NCI-H2227 treated with DMSO at 0.1 percent for 48 hours (cell line): ENCODE measurements at regions not wholly inside any gene's neighbourhood (a gene's known extent, or its start where the extent isn't known, plus 50 kb on each side); places are given as distances from the start of the nearest gene placed in this dataset.
"Not testable (repeated sequence)": the region's sequence is repeated elsewhere in the genome, so short reads cannot be mapped to it uniquely, and the experiment has no call there.

Experiments
- DNase-seq: peaks from one replicate; lab custom pipeline; 2025; lab: John Stamatoyannopoulos, UW

GRCh38 chr5:43926923-43927322 lies 323.9 kb downstream of the NNT start:
- no peak for DNase-seq

GRCh38 chr5:43920422-43920821 lies 317.4 kb downstream of the NNT start:
- no peak for DNase-seq

DNA sequence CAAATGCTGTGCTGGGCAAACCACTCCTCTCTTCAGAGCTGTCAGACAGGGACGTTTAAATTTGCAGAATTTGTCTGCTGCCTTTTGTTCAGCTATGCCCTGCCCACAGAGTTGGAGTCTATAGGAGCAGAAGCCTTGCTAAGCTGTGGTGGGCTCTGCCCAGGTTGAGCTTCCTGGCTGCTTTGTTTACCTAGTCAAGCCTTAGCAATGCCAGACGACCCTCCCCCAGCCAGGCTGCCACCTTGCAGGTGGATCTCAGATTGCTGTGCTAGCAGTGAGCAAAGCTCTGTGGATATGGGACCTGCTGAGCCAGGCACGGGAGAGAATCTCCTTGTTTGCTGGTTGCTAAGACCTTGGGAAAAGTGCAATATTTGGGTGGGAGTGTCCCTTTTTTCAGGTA lies 314.9 kb downstream of the NNT start:
- DNase-seq: no peak

- no peak for DNase-seq
Measured at GRCh38 chr5:43903129-43903528, 300.1 kb downstream of the NNT start.

GRCh38 chr5:43900974-43901373 lies 298.0 kb downstream of the NNT start:
- no peak for DNase-seq

DNA sequence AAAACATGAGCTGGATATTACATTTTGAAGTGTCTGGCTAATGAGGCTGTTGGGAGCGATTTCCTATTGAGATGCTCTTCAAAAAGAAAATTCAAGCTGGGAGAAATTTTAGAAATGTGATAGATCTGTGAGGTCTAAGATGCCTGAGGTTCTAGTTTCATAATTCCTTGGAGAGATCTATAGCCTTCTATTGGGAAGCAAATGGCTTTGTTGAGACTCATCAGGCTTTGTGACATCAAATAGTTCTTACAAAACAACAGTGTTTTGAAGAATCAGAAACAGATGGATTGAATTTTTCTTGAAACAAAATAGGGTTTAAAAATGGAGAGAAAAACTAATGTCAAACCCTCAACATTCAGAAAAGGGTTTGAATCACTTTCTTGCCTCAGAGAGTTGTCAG lies 292.9 kb downstream of the NNT start:
- DNase-seq: no peak

GRCh38 chr5:43893951-43894684 lies 291.1 kb downstream of the NNT start:
- no peak for DNase-seq

GRCh38 chr5:43891112-43891511 lies 288.1 kb downstream of the NNT start:
- DNase-seq: no peak

GRCh38 chr5:43889233-43889632 lies 286.3 kb downstream of the NNT start:
- no peak for DNase-seq

- no peak for DNase-seq
Measured at GRCh38 chr5:43875741-43876140, 272.8 kb downstream of the NNT start.

DNA sequence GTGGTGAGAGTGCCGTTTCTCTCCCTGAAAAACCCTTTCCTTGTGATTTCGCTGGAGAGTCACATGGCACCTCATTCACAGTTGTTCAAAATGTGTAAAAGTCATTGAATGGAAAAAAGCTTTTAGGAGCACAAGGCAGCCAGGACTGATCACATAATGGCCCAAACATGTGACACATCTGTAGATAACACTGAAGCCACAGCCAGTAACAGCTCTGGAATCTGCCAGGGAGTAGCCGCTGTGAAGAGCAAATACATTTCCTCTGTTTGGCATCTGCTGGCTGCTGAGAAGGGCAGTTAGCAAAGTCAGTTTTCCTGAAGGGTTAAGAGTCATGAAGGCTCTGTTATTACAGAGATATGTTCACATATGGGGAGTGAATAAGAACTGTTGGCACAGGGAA lies 271.8 kb downstream of the NNT start:
- no peak for DNase-seq

- no peak for DNase-seq
Measured at GRCh38 chr5:43873791-43874190, 270.8 kb downstream of the NNT start.

- no peak for DNase-seq
Measured at GRCh38 chr5:43859309-43859708, 256.3 kb downstream of the NNT start.

- no peak for DNase-seq
Measured at GRCh38 chr5:43855452-43855851, 252.5 kb downstream of the NNT start.

DNA sequence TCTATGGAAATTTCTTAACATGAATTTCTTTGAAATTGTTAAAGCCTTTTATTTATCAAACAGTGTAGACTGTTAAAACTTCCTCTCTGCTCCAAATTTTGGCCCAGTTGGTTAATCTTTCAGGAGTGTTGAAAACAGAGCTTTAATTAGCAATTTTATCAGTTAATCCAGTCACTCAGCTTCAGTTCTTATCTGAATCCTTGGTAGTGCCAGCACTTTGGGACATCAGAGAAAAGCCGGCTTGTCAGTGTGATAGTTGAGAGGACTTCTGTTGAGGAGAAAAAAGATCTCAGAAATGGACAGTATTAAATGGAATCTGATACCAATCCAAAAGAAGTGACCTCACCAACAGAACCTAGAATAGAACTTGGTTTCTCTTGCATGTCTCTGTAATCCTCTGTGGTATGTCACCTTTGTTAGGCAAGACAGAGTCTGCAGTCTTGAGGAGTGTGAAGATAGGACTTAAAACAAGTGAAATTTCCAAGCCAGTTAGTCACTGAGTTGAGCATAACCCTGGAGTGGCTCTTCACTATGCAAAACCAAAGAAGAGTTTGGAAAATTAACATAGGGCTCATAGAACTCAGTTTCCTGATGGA lies 251.8 kb downstream of the NNT start:
- DNase-seq: no peak

DNA sequence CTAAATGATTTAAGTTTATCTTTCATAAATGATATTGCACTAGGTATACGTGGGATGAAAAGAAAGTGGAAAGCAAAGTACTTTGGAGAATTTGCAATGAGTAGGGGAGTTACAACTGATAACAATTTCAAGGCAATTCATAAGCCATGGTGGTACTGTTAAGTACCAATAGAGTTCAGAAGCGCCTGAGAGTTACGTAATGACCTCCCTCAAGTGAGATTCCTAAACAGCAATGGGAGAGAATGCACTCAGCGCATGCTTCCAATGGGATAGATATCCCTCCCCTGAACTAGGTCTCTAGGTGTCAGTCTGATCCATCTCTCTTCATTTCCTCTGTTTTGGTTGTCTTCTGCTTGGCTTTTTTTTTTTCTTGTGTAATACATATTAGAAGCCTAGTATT lies 249.3 kb downstream of the NNT start:
- DNase-seq: no peak

GRCh38 chr5:43851741-43852140 lies 248.8 kb downstream of the NNT start:
- no peak for DNase-seq

- no peak for DNase-seq
Measured at GRCh38 chr5:43840424-43841125, 237.6 kb downstream of the NNT start.

DNA sequence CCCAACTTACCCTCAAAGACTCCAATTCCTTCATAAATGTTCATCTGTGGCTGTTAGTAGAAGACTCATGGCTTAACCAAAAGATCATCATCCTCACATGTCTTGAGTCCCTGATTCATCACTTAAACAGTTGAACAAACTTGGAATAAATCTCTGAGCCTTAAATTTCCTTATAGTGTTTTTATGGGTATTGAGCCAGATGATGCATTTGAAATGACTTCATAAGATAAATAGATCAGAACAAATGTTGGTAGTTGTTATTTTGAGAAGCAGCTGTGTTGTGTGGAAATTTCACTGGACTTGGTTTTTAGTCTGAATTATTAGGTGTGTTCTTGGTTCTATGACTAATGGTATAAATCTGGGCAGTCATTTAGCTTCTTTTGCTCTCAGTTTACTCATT lies 236.2 kb downstream of the NNT start:
- no peak for DNase-seq

- no peak for DNase-seq
Measured at GRCh38 chr5:43837996-43838395, 235.0 kb downstream of the NNT start.

DNA sequence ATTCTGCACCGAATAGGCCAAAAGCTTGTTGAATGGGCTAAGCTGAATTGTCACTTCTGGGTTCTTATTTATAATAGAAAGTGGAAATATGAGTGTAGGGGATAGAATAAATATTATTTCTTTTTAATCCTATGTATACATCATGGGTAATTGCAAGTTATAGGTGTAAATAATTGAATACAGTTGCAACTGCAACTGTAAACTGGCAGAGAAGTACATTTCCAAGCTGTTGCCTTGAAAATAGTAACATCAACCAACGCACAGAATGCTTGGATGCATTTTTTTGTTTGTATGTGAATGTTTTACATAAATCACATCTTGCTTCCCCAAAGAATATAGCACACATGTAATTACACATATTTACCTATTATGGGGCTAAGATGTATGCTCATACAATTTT lies 234.1 kb downstream of the NNT start:
- DNase-seq: no peak

DNA sequence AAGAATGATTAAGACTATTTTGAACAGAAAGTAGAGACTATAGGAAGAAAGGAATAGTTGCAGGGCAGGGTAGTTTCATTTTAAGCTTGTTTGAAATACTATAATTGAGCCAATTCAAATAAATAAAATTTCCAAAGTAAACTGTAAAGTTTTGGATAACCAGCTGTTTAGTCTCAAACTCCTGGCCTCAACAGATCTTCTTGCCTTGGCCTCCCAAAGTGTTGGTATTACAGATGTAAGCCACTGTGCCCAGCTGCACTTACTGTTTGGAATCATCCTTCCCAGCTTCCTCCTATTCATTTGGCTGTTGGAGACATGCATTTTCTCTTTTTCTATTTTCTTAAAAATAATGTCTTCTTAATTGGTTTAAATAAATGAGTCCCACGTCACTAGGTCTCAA lies 231.0 kb downstream of the NNT start:
- DNase-seq: no peak

DNA sequence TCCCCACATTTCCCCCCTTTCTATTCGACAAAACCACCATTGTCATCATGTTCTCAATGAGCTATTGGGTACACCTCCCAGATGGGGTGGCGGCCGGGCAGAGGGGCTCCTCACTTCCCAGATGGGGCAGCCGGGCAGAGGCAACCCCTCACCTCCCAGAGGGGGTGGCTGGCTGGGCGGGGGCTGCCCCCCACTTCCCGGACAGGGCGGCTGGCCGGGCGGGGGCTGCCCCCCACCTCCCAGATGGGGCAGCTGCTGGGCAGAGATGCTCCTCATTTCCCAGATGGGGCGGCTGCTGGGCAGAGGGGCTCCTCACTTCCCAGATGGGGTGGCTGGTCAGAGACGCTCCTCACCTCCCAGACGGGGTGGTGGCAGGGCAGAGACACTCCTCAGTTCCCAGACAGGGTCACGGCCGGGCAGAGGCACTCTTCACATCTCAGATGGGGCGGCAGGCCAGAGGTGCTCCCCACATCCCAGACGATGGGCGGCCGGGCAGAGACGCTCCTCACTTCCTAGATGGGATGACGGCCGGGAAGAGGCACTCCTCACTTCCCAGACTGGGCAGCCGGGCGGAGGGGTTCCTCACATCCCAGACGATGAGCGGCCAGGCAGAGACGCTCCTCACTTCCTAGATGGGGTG lies 221.5 kb downstream of the NNT start:
- not testable (repeated sequence) for DNase-seq
